ENCODE measurements at regions not wholly inside any gene's neighbourhood (a gene's known extent, or its start where the extent isn't known, plus 50 kb on each side); places are given as distances from the start of the nearest gene placed in this dataset.
"Not testable (repeated sequence)": the region's sequence is repeated elsewhere in the genome, so short reads cannot be mapped to it uniquely, and the experiment has no call there.

- TF ChIP-seq CTCF (conservative IDR thresholded peaks at IDR 0.05; ENCODE audit: low read depth, low read length); RAD21 (IDR thresholded peaks at IDR 0.05; ENCODE audit: low read length): not testable (repeated sequence)
- TF ChIP-seq, protein P1, sequence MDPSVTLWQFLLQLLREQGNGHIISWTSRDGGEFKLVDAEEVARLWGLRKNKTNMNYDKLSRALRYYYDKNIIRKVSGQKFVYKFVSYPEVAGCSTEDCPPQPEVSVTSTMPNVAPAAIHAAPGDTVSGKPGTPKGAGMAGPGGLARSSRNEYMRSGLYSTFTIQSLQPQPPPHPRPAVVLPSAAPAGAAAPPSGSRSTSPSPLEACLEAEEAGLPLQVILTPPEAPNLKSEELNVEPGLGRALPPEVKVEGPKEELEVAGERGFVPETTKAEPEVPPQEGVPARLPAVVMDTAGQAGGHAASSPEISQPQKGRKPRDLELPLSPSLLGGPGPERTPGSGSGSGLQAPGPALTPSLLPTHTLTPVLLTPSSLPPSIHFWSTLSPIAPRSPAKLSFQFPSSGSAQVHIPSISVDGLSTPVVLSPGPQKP (IDR thresholded peaks at IDR 0.05; ENCODE audit: borderline replicate concordance, low read depth, low read length), result not testable (repeated sequence)
- TF ChIP-seq, protein P2, sequence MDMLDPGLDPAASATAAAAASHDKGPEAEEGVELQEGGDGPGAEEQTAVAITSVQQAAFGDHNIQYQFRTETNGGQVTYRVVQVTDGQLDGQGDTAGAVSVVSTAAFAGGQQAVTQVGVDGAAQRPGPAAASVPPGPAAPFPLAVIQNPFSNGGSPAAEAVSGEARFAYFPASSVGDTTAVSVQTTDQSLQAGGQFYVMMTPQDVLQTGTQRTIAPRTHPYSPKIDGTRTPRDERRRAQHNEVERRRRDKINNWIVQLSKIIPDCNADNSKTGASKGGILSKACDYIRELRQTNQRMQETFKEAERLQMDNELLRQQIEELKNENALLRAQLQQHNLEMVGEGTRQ (IDR thresholded peaks at IDR 0.05; ENCODE audit: low read depth, low read length), result not testable (repeated sequence)
Measured at GRCh38 chr14:45551240-45551820, 298.3 kb upstream of the MIS18BP1 start.
